ENCODE measurements at regions not wholly inside any gene's neighbourhood (a gene's known extent, or its start where the extent isn't known, plus 50 kb on each side); places are given as distances from the start of the nearest gene placed in this dataset.
A peak's percentile ranks its signal among the peaks of the same experiment; 100 is the strongest.

DNA sequence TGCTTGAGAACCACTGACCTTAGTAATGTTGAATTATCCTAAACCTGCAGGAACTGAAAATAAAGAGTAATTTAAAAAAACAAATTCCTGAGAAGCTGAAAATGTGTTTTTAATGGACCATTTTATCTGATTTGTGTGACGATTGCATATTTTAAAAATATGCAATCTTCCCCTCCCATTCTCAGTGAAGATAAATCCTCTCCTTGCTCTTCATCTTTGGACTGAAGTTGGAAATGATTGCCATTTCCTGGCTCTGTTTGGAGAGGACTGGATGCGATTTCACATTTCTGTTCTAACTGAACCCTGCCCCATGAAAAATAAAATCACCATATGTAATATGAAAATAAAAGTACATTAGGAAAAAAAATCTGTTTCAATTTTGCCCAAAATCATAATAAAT, 216.3 kb downstream of the SLC6A15 start:
- H3K4me1 ChIP-seq (ENCODE audit: control insufficient read depth, insufficient read depth, low read length): no peaks in the 10 kb centered on the region
- H3K36me3 ChIP-seq (ENCODE audit: control insufficient read depth in 2 of 2, insufficient read depth in 1 of 2, low read length in 2 of 2): no peaks in the 10 kb centered on the region
- TF ChIP-seq ZNF830 (tag by site-specific recombination; IDR thresholded peaks at IDR 0.05; ENCODE audit: low read depth): no peak
- TF ChIP-seq, protein P1, sequence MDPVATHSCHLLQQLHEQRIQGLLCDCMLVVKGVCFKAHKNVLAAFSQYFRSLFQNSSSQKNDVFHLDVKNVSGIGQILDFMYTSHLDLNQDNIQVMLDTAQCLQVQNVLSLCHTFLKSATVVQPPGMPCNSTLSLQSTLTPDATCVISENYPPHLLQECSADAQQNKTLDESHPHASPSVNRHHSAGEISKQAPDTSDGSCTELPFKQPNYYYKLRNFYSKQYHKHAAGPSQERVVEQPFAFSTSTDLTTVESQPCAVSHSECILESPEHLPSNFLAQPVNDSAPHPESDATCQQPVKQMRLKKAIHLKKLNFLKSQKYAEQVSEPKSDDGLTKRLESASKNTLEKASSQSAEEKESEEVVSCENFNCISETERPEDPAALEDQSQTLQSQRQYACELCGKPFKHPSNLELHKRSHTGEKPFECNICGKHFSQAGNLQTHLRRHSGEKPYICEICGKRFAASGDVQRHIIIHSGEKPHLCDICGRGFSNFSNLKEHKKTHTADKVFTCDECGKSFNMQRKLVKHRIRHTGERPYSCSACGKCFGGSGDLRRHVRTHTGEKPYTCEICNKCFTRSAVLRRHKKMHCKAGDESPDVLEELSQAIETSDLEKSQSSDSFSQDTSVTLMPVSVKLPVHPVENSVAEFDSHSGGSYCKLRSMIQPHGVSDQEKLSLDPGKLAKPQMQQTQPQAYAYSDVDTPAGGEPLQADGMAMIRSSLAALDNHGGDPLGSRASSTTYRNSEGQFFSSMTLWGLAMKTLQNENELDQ (tag by site-specific recombination; IDR thresholded peaks at IDR 0.05; ENCODE audit: low read depth): no peak
- no peak for TF ChIP-seq ZNF112 (tag by site-specific recombination; IDR thresholded peaks at IDR 0.05)
- TF ChIP-seq, protein P2, sequence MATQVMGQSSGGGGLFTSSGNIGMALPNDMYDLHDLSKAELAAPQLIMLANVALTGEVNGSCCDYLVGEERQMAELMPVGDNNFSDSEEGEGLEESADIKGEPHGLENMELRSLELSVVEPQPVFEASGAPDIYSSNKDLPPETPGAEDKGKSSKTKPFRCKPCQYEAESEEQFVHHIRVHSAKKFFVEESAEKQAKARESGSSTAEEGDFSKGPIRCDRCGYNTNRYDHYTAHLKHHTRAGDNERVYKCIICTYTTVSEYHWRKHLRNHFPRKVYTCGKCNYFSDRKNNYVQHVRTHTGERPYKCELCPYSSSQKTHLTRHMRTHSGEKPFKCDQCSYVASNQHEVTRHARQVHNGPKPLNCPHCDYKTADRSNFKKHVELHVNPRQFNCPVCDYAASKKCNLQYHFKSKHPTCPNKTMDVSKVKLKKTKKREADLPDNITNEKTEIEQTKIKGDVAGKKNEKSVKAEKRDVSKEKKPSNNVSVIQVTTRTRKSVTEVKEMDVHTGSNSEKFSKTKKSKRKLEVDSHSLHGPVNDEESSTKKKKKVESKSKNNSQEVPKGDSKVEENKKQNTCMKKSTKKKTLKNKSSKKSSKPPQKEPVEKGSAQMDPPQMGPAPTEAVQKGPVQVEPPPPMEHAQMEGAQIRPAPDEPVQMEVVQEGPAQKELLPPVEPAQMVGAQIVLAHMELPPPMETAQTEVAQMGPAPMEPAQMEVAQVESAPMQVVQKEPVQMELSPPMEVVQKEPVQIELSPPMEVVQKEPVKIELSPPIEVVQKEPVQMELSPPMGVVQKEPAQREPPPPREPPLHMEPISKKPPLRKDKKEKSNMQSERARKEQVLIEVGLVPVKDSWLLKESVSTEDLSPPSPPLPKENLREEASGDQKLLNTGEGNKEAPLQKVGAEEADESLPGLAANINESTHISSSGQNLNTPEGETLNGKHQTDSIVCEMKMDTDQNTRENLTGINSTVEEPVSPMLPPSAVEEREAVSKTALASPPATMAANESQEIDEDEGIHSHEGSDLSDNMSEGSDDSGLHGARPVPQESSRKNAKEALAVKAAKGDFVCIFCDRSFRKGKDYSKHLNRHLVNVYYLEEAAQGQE (tag by site-specific recombination; IDR thresholded peaks at IDR 0.05): no peak
- TF ChIP-seq, protein P3, sequence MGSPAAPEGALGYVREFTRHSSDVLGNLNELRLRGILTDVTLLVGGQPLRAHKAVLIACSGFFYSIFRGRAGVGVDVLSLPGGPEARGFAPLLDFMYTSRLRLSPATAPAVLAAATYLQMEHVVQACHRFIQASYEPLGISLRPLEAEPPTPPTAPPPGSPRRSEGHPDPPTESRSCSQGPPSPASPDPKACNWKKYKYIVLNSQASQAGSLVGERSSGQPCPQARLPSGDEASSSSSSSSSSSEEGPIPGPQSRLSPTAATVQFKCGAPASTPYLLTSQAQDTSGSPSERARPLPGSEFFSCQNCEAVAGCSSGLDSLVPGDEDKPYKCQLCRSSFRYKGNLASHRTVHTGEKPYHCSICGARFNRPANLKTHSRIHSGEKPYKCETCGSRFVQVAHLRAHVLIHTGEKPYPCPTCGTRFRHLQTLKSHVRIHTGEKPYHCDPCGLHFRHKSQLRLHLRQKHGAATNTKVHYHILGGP (tag by site-specific recombination; IDR thresholded peaks at IDR 0.05): no peak
- TF ChIP-seq HOXC10 (CRISPR knock-in tag; IDR thresholded peaks at IDR 0.05): no peak
- TF ChIP-seq ZNF2 (tag by site-specific recombination; IDR thresholded peaks at IDR 0.05): no peak
- TF ChIP-seq ZNF311 (tag by site-specific recombination; IDR thresholded peaks at IDR 0.05; ENCODE audit: borderline replicate concordance): no peak
- no peak for TF ChIP-seq ZNF133 (tag by site-specific recombination; IDR thresholded peaks at IDR 0.05)
- TF ChIP-seq, protein P4, sequence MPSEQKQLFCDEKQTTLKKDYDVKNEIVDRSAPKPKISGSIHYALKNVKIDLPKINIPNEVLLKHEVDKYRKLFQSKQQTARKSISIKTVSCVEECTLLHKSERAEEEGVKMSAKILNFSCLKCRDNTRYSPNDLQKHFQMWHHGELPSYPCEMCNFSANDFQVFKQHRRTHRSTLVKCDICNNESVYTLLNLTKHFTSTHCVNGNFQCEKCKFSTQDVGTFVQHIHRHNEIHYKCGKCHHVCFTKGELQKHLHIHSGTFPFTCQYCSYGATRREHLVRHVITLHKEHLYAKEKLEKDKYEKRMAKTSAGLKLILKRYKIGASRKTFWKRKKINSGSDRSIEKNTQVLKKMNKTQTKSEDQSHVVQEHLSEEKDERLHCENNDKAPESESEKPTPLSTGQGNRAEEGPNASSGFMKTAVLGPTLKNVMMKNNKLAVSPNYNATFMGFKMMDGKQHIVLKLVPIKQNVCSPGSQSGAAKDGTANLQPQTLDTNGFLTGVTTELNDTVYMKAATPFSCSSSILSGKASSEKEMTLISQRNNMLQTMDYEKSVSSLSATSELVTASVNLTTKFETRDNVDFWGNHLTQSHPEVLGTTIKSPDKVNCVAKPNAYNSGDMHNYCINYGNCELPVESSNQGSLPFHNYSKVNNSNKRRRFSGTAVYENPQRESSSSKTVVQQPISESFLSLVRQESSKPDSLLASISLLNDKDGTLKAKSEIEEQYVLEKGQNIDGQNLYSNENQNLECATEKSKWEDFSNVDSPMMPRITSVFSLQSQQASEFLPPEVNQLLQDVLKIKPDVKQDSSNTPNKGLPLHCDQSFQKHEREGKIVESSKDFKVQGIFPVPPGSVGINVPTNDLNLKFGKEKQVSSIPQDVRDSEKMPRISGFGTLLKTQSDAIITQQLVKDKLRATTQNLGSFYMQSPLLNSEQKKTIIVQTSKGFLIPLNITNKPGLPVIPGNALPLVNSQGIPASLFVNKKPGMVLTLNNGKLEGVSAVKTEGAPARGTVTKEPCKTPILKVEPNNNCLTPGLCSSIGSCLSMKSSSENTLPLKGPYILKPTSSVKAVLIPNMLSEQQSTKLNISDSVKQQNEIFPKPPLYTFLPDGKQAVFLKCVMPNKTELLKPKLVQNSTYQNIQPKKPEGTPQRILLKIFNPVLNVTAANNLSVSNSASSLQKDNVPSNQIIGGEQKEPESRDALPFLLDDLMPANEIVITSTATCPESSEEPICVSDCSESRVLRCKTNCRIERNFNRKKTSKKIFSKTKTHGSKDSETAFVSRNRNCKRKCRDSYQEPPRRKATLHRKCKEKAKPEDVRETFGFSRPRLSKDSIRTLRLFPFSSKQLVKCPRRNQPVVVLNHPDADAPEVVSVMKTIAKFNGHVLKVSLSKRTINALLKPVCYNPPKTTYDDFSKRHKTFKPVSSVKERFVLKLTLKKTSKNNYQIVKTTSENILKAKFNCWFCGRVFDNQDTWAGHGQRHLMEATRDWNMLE (tag by site-specific recombination; conservative IDR thresholded peaks at IDR 0.05; ENCODE audit: low read depth): no peak
- no peak for TF ChIP-seq ZFP41 (tag by site-specific recombination; IDR thresholded peaks at IDR 0.05; ENCODE audit: borderline replicate concordance)
- H3K4me3 ChIP-seq (ENCODE audit: low read depth, low read length): no peak overlapping the region
- no peaks in the 10 kb centered on the region for H3K9me3 ChIP-seq (ENCODE audit: control insufficient read depth, insufficient read depth, low read depth, low read length)
- CTCF ChIA-PET: no interaction called here
- POLR2A ChIA-PET: no interaction called here
- H3K27ac ChIP-seq (ENCODE audit: extremely low read depth, low read depth, low read length): no peak overlapping the region

DNA sequence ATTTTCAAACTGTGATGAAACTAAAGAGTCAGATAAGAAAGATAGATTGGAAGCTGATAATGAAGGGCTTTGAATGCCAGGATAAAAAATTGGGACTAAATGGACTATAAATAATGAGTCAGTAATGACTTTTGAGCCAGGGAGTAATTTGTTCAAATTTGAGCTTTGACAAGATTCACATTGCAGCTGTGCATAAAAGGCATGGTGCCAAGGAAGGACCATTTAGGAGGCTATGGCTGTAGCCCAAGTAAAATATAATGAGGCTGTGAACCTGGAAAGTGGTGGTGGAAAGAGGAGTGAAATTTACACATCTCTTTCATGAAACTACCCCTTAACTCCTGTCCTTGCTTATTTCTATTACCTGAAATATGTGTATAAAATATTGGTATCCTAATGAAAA, 218.5 kb downstream of the SLC6A15 start:
- no peaks in the 10 kb centered on the region for H3K4me1 ChIP-seq (ENCODE audit: control insufficient read depth, insufficient read depth, low read length)
- no peaks in the 10 kb centered on the region for H3K9me3 ChIP-seq (ENCODE audit: control insufficient read depth, insufficient read depth, low read depth, low read length)
- 0 out of 2 replicates have a peak, but pooled peaks have one; percentile 31 for TF ChIP-seq ZNF335 (tag by site-specific recombination; conservative IDR thresholded peaks at IDR 0.05)
- TF ChIP-seq ZNF571 (tag by site-specific recombination; IDR thresholded peaks at IDR 0.05): no peak
- CTCF ChIA-PET: no interaction called here
- no peak overlapping the region for H3K4me3 ChIP-seq (ENCODE audit: low read depth, low read length)
- H3K36me3 ChIP-seq (ENCODE audit: control insufficient read depth in 2 of 2, insufficient read depth in 1 of 2, low read length in 2 of 2): no peaks in the 10 kb centered on the region
- H3K27ac ChIP-seq (ENCODE audit: extremely low read depth, low read depth, low read length): no peak overlapping the region
- POLR2A ChIA-PET: no interaction called here
